Neural progenitor cell (in vitro differentiated cells): ENCODE measurements at regions not wholly inside any gene's neighbourhood (a gene's known extent, or its start where the extent isn't known, plus 50 kb on each side); places are given as distances from the start of the nearest gene placed in this dataset.

Source experiments
- EZH2phosphoT487 ChIP-seq: fragments of 200-600 bp; sonication (generic); IDR thresholded peaks from 2 replicates; pipeline ENCODE4 v1.6.1; 2017; ENCODE audit warnings: antibody characterized with exemption
- TF ChIP-seq, protein P1 (sequence below): fragments of 200-600 bp; sonication (generic); IDR thresholded peaks from 2 replicates; pipeline ENCODE4 v1.5.1; 2017; ENCODE audit warnings: antibody characterized with exemption, mild to moderate bottlenecking

DNA sequence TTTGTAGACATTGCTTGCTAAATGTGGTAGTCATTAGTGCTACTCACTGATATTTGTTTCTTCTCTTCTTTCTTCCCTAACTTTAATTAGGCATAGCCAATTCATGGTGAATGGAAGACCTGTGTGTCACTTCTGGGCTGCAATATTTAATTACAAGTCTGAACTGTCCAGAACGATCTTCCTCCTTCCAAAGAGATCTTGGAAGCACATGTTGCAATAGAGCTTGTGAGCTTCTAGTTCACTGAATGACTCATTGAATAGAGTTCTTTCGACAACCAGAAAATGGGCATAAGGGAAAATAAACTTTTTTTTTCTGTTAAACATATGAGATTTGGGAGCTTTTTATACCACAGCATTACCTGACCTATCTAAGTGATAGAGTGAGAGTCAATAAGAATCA is 1264.6 kb downstream of the PCDH9 start:
- TF ChIP-seq, protein P1, sequence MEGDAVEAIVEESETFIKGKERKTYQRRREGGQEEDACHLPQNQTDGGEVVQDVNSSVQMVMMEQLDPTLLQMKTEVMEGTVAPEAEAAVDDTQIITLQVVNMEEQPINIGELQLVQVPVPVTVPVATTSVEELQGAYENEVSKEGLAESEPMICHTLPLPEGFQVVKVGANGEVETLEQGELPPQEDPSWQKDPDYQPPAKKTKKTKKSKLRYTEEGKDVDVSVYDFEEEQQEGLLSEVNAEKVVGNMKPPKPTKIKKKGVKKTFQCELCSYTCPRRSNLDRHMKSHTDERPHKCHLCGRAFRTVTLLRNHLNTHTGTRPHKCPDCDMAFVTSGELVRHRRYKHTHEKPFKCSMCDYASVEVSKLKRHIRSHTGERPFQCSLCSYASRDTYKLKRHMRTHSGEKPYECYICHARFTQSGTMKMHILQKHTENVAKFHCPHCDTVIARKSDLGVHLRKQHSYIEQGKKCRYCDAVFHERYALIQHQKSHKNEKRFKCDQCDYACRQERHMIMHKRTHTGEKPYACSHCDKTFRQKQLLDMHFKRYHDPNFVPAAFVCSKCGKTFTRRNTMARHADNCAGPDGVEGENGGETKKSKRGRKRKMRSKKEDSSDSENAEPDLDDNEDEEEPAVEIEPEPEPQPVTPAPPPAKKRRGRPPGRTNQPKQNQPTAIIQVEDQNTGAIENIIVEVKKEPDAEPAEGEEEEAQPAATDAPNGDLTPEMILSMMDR, result no peak
- no peak for TF ChIP-seq EZH2phosphoT487
